ENCODE measurements at regions not wholly inside any gene's neighbourhood (a gene's known extent, or its start where the extent isn't known, plus 50 kb on each side); places are given as distances from the start of the nearest gene placed in this dataset.
"Not testable (repeated sequence)": the region's sequence is repeated elsewhere in the genome, so short reads cannot be mapped to it uniquely, and the experiment has no call there.

GRCh38 chr6:125354649-125355048, 52.9 kb upstream of the HDDC2 start:
- DNase-seq, result no peak

DNA sequence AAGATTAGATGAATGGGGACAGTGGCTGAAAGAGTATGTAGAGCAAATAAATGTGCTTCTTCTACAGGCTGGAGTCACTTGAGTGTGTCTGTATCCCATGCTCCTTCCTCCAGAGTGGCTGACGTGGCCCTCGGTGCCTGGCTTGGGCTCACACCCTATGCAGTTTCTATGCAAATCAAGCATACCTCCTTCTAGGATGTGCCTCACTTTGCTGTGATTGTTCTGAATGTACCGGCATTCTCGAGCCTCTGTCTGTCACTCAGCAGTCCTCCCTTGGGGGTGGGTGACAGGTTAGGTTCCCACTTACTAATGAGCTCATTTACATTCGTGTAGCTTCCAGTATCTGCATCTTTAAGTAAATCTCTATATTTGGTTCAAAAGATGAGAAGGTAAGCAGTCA, 55.1 kb upstream of the HDDC2 start:
- no peak for DNase-seq

DNA sequence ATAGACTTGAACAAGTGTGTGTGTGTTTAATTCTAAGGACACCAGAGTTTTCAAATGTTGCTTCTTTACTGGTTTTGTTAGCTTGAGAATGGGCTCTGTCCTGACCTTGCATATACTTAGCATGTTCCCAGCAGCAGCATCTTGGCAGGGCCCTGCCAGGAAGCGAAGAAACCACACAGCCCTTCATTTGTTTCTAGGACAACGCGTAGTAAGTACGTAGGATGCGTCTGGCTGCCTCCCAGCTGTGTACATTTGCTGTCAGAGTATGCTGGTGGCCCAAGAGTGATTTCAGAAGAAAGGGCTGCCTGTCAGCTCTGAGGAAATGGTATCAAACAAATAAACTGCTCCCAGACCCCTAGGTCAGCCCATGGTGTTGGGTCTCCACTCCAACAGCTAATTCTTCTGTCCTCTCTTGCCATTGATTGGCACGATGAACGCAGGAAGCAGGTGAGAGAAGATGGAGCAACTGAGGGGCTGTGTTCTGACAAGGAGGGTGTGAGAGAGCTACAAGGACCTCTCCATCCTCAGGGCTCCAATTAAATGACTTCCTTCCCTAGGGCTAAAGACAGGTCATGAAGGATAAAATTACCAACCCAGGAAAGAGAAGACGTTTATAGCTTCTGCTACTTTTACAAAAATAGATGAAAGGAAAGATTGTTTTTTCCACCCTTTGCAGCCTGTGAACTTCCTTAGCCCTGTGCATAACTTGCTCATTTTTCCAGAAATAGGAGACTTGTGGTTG, 55.9 kb upstream of the HDDC2 start:
- DNase-seq, result no peak

DNA sequence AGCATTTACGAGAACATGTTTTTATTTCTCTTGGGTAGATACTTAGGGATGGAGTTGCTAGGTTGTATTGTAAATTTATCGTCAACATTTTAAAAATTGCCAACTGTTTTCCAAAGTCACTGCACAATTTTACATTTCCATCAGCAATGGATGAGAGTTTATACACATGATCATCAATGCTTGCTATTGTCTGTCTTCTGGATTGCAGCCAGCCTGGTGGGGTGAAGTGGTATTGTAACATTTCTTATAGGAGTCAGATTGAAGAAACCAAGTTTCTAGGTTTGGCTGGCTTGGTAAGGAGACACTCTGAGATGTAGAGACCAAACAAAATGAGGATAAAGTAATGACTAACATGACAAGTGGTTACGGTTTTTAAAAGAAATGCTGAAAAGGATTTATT, 57.1 kb upstream of the HDDC2 start:
- no peak for DNase-seq

GRCh38 chr6:125361868-125362267, 60.1 kb upstream of the HDDC2 start:
- no peak for DNase-seq

DNA sequence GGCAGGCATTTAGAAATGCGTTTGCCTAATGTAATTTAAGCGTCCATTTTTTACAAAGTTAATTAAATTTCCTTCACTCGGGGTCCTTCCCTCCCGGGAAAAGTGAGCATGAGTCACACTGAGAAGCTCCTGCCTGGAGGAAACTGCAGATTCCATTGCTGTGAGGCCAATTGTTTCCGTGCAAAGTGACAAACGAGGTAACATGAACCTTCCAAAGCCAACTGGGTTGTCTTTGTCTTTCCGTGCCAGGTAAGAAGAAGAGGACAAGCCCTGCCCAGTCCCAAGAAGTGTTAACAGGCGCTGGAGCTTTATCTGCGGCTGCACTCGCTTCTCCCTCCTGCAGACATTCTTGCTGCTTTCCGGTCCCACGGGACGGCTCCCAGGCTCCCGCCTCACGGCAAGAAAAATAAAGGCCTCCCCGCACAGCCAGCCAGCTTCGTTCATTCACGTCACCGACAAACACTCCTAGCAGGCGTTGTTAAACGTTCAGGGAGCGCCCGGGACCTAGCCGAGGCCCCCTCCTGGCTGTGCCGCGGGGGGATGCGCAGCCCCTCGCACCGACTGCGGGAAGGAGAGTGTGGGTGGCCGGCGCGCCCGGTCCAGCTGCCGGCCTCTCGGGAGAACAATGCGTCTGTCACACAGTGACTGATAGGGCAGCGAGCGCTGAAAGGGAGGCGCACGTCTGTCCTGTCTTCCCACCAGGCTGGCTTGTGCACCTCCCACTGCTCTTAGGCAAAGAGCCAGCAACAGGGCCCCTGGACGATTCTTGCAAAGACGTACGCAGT, 61.5 kb upstream of the HDDC2 start:
- DNase-seq, result peak; percentile 74

DNA sequence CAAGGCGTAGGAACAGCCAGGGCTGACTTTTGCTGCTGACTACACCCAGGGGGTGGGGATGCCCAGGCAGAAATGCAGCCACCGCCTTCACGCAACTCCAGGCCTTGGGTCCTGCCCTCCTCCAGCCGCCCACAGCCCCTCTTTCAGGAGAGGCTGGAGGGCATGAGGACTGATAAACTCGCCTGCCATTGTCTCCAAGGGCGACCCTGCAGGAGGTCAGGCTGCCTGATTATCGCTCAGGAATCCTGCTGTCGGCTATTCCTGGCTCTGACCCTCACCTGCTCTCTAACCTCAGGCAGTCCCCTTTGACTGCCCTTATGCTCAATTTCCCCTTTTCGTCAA, 62.0 kb upstream of the HDDC2 start:
- no peak for DNase-seq

DNA sequence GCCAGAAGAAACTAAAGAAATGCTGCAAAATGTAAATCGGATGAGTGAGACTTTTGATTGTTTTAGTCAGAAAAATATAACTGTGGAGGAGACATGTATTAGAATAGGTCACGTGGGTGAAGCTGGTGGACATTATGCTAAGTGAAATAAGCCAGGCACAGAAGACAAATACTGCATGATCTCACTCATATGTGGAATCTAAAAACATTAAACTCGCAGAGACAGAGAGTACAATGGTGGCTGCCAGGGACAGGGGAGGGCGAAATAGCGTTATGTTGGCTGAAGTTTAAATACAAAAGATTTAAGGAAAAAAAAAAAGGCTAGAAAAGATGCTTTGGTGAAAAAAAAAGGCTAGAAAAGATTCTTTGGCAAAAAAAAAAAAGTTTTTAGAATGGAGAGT, 63.5 kb upstream of the HDDC2 start:
- DNase-seq, result no peak

DNA sequence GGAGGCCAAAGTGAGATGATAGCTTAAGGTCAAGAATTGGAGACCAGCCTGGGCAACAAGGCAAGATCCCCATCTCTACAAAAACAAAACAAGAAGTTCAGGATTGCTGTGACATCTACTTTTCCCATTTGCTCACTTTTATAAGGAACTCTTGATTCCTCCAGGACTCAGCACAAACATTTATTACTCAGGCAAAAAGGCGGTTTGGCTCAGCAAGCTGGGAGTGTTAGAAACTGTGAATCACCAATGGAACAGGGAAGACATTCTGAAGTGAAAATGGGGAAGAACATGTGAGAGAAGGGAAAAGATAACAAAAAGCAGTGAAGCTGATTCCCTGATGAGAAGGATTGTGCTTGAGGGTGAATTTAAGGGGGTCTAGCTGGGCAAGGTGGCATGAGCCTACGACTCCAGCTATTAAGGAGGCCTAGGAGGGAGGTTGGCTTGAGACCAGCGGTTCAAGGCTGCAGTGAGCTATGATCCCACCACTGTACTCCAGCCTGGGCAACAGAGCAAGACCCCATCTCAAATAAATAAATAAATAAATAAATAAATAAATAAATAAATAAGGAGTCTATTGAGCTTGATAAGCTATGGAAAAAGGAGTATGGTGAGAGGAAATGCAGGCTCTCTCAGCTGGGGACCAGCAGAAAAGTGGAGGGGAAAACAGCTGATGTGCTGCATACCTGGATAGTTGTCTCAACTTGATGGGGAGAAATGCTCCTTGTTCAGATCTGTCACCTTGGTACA, 65.4 kb upstream of the HDDC2 start:
- DNase-seq, result no peak

DNA sequence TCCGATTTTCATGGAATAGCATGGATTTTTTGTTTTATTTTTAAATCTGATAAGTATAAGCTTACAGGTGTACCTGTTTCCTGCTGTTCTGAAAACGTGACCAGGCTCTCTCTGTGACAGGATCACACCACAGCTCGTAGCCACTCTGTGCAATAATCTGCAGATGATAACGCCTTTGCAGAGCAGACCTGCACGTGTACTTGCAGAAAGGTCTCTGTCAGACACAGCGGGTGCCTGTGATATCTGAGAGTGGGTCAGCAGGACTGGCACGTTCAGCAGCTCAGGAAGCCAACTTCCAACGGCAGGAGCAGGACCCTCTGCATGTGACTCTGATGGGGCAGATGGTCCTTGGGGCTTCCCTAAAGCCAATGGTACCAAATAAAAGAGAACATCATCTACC, 68.6 kb upstream of the HDDC2 start:
- peak; percentile 19 for DNase-seq

DNA sequence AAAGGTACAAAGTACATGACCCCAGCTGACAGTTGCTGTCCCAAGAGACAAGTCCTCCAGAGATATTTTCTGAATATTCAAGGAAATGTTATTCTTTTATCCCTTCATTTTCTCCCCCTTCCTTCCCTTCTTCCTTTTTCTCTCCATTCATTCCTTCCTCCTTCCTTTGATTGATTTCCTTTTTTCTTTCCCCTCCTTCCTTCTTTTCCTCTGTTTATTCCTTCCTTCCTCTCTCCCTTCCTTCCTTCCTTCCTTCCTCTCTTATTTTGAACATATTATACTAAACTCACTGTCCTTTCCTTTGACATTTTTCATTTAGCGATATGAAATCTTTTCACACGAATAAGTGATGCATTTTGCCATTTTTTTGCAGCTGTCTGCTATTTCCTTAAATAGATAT, 73.2 kb upstream of the HDDC2 start:
- no peak for DNase-seq

DNA sequence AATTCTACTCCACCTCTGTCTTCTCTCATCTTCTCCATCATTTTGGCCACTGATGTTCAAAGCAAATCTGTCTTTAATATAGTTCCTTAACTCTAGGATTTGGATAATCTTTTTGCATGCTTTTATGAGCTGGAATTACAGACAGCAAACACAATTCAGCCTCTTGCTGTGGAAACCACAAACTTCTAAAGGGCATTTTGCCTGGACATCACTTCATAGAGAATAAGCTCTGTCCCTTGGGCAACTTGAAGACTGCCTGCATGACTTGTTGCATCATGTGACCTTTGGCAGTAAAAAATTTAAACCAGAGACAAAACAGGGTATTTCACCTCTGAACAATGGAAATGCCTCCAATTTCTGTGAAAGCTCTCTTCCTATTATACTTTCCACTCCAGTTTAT, 74.1 kb upstream of the HDDC2 start:
- no peak for DNase-seq

DNA sequence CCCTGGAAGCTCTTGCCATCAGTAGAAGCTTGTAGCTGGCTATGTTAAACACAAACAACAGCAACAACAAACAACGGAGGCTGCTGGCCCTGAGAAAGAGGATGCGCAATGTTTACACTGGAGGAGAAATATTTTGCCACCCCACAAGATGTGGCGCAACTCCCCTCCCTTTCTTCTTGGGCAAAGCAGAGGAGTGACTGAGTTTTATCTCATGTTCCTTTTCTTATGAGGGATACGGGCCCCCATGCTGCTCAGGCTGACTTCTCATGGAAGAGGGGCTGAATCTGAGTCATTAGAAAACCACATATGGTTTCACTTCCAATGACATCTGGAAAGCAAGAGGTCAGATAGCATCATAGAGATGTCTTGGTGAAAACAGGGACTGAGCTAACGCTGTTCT, 75.9 kb upstream of the HDDC2 start:
- peak; percentile 27 for DNase-seq

DNA sequence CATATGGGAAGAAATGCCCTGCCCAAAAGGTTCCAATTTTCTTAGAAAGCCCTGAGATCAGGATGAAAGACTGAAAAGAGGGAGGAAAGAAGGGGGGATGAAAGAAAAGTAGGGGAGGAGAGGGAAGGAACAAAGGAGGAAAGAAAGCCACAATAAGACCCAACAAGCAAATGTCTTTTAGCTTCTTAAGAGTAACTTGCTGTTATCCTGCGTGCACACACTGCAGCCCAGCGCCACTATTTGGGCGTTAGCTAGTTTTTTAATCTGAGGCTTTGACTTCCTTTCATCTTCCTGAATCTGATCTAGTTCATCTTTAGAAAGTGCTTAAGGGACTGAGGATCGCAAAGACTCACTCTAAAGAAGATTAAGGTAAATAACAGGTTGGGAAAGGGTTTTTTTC, 77.4 kb upstream of the HDDC2 start:
- DNase-seq, result no peak

- DNase-seq, result no peak
Observed at GRCh38 chr6:125380474-125380873, 78.7 kb upstream of the HDDC2 start.

DNA sequence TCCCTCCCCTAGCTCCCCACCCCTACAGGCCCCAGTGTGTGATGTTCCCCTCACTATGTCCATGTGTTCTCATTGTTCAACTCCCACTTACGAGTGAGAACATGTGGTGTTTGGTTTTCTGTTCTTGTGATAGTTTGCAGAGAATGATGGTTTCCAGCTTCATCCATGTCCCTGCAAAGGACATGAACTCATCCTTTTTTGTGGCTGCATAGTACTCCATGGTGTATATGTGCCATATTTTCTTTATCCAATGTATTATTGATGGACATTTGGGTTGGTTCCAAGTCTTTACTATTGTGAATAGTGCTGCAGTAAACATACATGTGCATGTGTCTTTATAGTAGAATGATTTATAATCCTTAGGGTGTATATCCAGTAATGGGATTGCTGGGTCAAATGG, 84.6 kb upstream of the HDDC2 start:
- DNase-seq, result not testable (repeated sequence)

DNA sequence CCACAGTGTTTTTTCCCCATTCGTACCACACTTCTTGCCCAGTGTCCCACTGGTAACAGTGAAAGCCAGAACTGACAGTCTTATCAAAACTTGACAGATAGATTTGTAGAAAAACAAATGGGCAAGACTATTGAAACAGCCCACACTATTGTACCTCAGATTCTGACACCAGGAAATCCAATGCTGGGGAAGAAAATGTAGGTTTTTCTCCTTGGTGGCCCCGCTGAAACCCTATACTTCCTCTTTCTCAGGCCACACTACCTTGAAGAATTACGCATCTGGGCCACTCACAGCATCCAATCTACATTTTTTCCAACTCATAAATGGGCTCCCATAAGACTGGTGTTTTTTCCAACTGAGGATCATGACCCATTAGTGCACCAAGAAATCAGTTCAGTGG, 90.9 kb upstream of the HDDC2 start:
- no peak for DNase-seq

GRCh38 chr6:125393449-125393858, 91.7 kb upstream of the HDDC2 start:
- no peak for DNase-seq

DNA sequence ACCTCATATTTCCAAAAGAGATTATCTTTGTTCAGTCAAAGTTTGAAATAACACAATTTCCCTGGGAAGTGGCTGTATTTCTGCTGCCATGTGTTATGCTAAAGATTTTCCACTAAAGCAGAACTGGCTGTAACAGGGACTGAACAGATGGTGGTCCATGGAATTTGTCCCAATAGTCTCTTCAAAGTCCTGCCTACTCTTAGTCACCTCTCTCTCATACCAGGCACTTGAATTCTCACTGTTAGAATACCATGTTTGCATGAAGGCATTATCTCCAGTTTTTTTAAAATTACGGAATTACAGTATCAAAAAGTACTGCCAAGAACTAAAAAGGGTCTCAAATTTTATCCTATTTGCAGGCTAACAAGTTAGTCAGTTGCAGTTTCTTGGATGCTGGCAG, 105.0 kb upstream of the HDDC2 start:
- peak; percentile 63 for DNase-seq

- DNase-seq, result no peak
Observed at GRCh38 chr6:125414507-125414906, 112.7 kb upstream of the HDDC2 start.

GRCh38 chr6:125415913-125416312, 114.1 kb upstream of the HDDC2 start:
- DNase-seq, result no peak

GRCh38 chr6:125421836-125422235, 120.1 kb upstream of the HDDC2 start:
- no peak for DNase-seq

GRCh38 chr6:125423047-125423446, 121.3 kb upstream of the HDDC2 start:
- DNase-seq, result no peak

- no peak for DNase-seq
Observed at GRCh38 chr6:125431971-125432370, 130.2 kb upstream of the HDDC2 start.

All from NCI-H524 treated with DMSO at 0.1 percent for 48 hours (cell line).